GM12873 (cell line): ENCODE measurements at regions not wholly inside any gene's neighbourhood (a gene's known extent, or its start where the extent isn't known, plus 50 kb on each side); places are given as distances from the start of the nearest gene placed in this dataset.

Experiments used
- TF ChIP-seq, protein P1 (sequence below): IDR thresholded peaks from 2 replicates; pipeline ENCODE4 v1.5.1; 2012; ENCODE audit warnings: low read depth, mild to moderate bottlenecking, moderate library complexity, low read length, control low read depth; ENCODE audit not compliant: insufficient read depth; ENCODE audit errors: missing control alignments

DNA sequence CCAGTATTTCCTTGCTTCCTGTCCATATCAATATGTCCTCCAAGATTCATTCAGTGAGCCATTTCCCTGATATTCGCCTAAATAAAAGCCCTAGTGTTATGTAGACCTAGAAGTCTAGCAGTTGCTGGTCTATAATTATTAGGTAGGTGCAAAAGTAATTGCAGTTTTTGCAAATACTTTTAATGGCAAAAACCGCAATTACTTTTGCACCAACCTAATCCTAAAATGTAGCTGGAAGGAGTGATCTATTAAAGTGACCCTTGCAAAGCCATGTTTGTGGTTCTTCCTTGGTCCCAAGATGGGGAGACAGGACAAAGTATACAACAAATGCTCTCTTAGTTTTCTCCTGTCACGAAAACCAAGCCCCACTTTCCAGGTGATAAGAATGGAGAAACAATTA lies 193.0 kb downstream of the IDS start:
- TF ChIP-seq, protein P1, sequence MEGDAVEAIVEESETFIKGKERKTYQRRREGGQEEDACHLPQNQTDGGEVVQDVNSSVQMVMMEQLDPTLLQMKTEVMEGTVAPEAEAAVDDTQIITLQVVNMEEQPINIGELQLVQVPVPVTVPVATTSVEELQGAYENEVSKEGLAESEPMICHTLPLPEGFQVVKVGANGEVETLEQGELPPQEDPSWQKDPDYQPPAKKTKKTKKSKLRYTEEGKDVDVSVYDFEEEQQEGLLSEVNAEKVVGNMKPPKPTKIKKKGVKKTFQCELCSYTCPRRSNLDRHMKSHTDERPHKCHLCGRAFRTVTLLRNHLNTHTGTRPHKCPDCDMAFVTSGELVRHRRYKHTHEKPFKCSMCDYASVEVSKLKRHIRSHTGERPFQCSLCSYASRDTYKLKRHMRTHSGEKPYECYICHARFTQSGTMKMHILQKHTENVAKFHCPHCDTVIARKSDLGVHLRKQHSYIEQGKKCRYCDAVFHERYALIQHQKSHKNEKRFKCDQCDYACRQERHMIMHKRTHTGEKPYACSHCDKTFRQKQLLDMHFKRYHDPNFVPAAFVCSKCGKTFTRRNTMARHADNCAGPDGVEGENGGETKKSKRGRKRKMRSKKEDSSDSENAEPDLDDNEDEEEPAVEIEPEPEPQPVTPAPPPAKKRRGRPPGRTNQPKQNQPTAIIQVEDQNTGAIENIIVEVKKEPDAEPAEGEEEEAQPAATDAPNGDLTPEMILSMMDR, result no peak

- TF ChIP-seq, protein P1, result no peak
Observed at GRCh38 chrX:149302705-149303104, 202.4 kb downstream of the IDS start.

DNA sequence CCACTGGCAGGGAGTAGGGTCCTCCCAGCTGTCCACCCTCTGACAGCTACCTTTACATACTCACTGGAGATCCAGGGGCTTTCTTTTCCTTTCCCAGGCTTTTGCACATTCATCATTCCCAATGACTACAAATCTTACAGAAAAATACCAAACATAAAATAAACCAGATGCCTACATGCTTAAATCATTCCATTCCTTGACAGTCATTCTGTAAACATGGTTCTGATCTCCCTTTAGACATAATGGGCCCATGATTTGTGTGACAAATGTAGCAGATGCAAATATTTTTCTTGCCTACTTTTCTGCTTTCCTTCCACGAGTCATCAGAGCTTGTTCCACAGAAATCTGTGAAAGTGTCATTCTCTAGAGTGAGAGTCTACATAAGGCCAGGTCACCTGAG lies 207.0 kb downstream of the IDS start:
- TF ChIP-seq, protein P1, result no peak

DNA sequence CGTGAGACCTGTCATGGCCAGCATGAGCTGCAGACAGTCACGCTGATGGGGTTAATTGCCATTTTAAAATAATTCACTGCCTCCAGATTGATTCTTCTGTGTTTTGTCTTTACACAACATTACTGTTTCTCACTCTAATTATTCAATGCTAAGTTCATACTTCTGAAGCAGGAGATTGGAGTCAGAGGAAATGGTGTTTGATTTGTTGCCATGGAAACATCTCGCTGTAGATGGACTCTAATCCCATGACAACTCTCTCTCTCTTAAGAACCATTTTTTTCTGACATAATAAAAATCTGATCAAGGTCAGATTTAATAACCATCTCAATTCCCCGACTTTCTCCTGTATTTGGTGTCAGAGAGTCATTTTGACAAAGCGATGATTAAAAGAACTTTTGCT lies 209.0 kb downstream of the IDS start:
- TF ChIP-seq, protein P1, result no peak

GRCh38 chrX:149286940-149287349 lies 218.2 kb downstream of the IDS start:
- TF ChIP-seq, protein P1, result peak; percentile 78

DNA sequence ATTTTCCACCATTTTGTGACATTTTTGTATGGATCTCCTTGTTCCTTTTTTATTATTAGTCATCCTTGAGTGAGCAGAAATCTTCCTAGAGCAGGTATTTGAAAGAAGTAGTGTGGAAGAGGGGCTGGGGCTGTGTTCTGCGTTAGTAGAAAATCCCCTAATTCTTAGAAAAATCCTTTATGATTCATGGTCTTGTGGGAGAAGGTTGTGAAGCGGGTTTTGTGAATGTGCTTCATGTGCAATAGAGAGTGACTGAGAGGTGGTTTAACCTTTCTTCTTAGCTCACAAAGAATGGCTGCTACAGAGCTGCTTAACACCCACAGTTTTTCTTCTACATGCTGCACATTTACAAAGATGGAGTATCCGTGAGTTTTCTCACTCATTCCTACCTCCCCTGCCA lies 220.5 kb downstream of the IDS start:
- TF ChIP-seq, protein P1, result no peak

GRCh38 chrX:149283853-149284252 lies 221.3 kb downstream of the IDS start:
- TF ChIP-seq, protein P1, result no peak
